Right lobe of liver (tissue), 6 donors: ENCODE measurements at regions not wholly inside any gene's neighbourhood (a gene's known extent, or its start where the extent isn't known, plus 50 kb on each side); places are given as distances from the start of the nearest gene placed in this dataset.

Experiments
- ATAC-seq, 4 donors: fragments of 200-7000 bp; cut with Tn5 transposase; one replicate each; pipeline ENCODE4 v1.9.1; 2020; ENCODE audit warnings: mild to moderate bottlenecking in 4 of 4, moderate library complexity in 4 of 4
- DNase-seq, 3 donors: peaks; one replicate each; pipeline ENCODE4 v3.0.0-alpha.2; 2020
- H3K27ac ChIP-seq, 3 donors: fragments of 200-600 bp; one replicate each; pipeline ENCODE4 v1.8.0; 2022
- H3K27me3 ChIP-seq, 2 donors: fragments of 200-600 bp; one replicate each; pipeline ENCODE4 v1.8.0; 2022
- H3K36me3 ChIP-seq, 4 donors: fragments of 200-600 bp; sonication (generic) in 1 of 4; one replicate each; pipeline versions ENCODE4 v1.5.1 to v1.8.0; 2017 to 2022; ENCODE audit warnings: control low read depth in 1 of 4
- H3K4me1 ChIP-seq, 4 donors: fragments of 200-600 bp; sonication (generic) in 1 of 4; one replicate each; pipeline versions ENCODE4 v1.5.1 to v1.8.0; 2017 to 2022; ENCODE audit warnings: control low read depth in 1 of 4
- H3K4me3 ChIP-seq, 3 donors: fragments of 200-600 bp; one replicate each; pipeline ENCODE4 v1.8.0; 2022
- H3K9me3 ChIP-seq, 4 donors: fragments of 200-600 bp; sonication (generic) in 1 of 4; one replicate each; pipeline versions ENCODE4 v1.5.1 to v1.8.0; 2017 to 2022; ENCODE audit warnings: control low read depth in 1 of 4
- CTCF ChIP-seq, 4 donors: fragments of 200-600 bp in 3 of 4; fragments of 450-650 bp in 1 of 4; IDR thresholded peaks; one replicate each; pipeline versions ENCODE4 v1.5.1 to v1.8.0; 2016 to 2022; ENCODE audit warnings: antibody characterized with exemption in 4 of 4, mild to moderate bottlenecking in 2 of 4
- POLR2A ChIP-seq: fragments of 450-650 bp; IDR thresholded peaks from one replicate; pipeline ENCODE4 v1.6.1; 2017; ENCODE audit warnings: antibody characterized with exemption, mild to moderate bottlenecking
- WGBS: methylation state at CpG from one replicate; pipeline ENCODE4 v1.1.6; 2018; ENCODE audit warnings: low coverage, low lambda C conversion rate; ENCODE audit not compliant: insufficient coverage; ENCODE audit errors: missing lambda C conversion rate; 5-methylcytosine and 5-hydroxymethylcytosine counted together
- intact Hi-C, 2 donors: fragments of 100-400 bp; cut with DNase I; formaldehyde crosslinking; loops; one replicate each; pipeline versions ENCODE4 v1.11.2 to v1.14.1; 2022
- donor health status: DM: no; HTN: yes; CAD: no.
- donor health status: DM: no; HTN: no; CAD: no.
- donor health status: DM: no; HTN: no; CAD: no.
- donor health status: DM: no; HTN: yes; CAD: no.
- donor health status: DM: no; HTN: yes; CAD: no.

DNA sequence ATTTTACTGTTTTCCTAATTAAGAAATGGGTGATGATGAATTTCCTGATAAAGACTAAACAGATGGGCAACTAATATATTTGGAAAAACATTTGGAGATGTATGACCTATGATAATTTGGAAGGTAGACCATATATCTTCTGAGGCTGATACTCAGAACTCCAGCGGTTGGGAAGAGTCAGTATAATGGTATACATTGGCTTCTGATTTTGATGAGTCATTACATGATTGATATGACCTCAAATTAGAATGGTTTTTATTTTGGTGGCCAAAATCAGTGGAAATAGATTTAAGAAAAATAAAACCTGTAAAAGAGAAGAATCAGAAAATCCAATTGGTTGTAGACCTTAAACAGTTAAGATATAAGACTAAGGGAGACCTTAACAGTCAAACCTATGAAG, 496.4 kb upstream of the ALCAM start:
- 89% methylated on average over 1 of the region's 1 CpG for WGBS
- intact Hi-C loops: no loop called here
- TF ChIP-seq POLR2A (no peak), CTCF (IDR thresholded peaks at IDR 0.05) (no peak)

GRCh38 chr3:104873331-104873730, 493.4 kb upstream of the ALCAM start:
- Histone ChIP-seq H3K9me3 (no peaks in the 10 kb centered on the region), H3K36me3 (no peaks in the 10 kb centered on the region), H3K27me3 (no peaks in the 10 kb centered on the region), H3K4me1 (no peaks in the 10 kb centered on the region), H3K27ac (no peak overlapping the region), H3K4me3 (no peak overlapping the region)
- DNase-seq (no peak), ATAC-seq (no peak)
- intact Hi-C loops: no loop called here
- TF ChIP-seq POLR2A (no peak), CTCF (IDR thresholded peaks at IDR 0.05) (no peak)
- WGBS: 92% methylated on average over 1 of the region's 1 CpG

More for the DNA sequence above, 496.4 kb upstream of the ALCAM start:
- no peak for DNase-seq
- no peaks in the 10 kb centered on the region for H3K27me3 ChIP-seq
- H3K27ac ChIP-seq: no peak overlapping the region
- no peak overlapping the region for H3K4me3 ChIP-seq
- ATAC-seq: no peak
- no peaks in the 10 kb centered on the region for H3K4me1 ChIP-seq
- no peaks in the 10 kb centered on the region for H3K9me3 ChIP-seq
- no peaks in the 10 kb centered on the region for H3K36me3 ChIP-seq

GRCh38 chr3:104878395-104878794, 488.3 kb upstream of the ALCAM start:
- Histone ChIP-seq H3K27ac (no peak overlapping the region), H3K4me3 (no peak overlapping the region), H3K9me3 (no peaks in the 10 kb centered on the region), H3K27me3 (no peaks in the 10 kb centered on the region), H3K36me3 (no peaks in the 10 kb centered on the region), H3K4me1 (no peaks in the 10 kb centered on the region)
- peak in 1 of 4 donors; percentile 19 for ATAC-seq
- WGBS: 30% methylated on average over 2 of the region's 2 CpGs
- TF ChIP-seq CTCF (IDR thresholded peaks at IDR 0.05) (no peak), POLR2A (no peak)
- DNase-seq: no peak
- intact Hi-C loops: no loop called here

GRCh38 chr3:104879919-104880318, 486.8 kb upstream of the ALCAM start:
- H3K4me1 ChIP-seq: no peaks in the 10 kb centered on the region
- intact Hi-C loops: no loop called here
- H3K4me3 ChIP-seq: no peak overlapping the region
- H3K27ac ChIP-seq: no peak overlapping the region
- TF ChIP-seq CTCF (IDR thresholded peaks at IDR 0.05): no peak
- TF ChIP-seq POLR2A: no peak
- no peaks in the 10 kb centered on the region for H3K9me3 ChIP-seq
- 25% methylated on average over 2 of the region's 2 CpGs for WGBS
- H3K27me3 ChIP-seq: no peaks in the 10 kb centered on the region
- ATAC-seq (no peak), DNase-seq (no peak)
- no peaks in the 10 kb centered on the region for H3K36me3 ChIP-seq

- TF ChIP-seq CTCF (IDR thresholded peaks at IDR 0.05): no peak
- no peak for TF ChIP-seq POLR2A
- Histone ChIP-seq H3K27me3 (no peaks in the 10 kb centered on the region), H3K4me3 (no peak overlapping the region), H3K9me3 (no peaks in the 10 kb centered on the region), H3K36me3 (no peaks in the 10 kb centered on the region), H3K4me1 (no peaks in the 10 kb centered on the region), H3K27ac (no peak overlapping the region)
- no peak for ATAC-seq
- no peak for DNase-seq
- intact Hi-C loops: no loop called here
- WGBS: 57% methylated on average over 3 of the region's 3 CpGs
These were observed 481.4 kb upstream of the ALCAM start for GRCh38 chr3:104885214-104885814.
